GM20000 (cell line): ENCODE measurements at regions not wholly inside any gene's neighbourhood (a gene's known extent, or its start where the extent isn't known, plus 50 kb on each side); places are given as distances from the start of the nearest gene placed in this dataset.
"Not testable (repeated sequence)": the region's sequence is repeated elsewhere in the genome, so short reads cannot be mapped to it uniquely, and the experiment has no call there.

Source experiments
- DNase-seq: peaks from one replicate; pipeline ENCODE4 v3.0.0; 2012; ENCODE audit warnings: low spot score
- CTCF ChIP-seq: IDR thresholded peaks from 2 replicates; pipeline ENCODE4 v1.5.1; 2012; ENCODE audit warnings: mild to moderate bottlenecking, control low read depth; ENCODE audit errors: extremely low read depth, missing control alignments

GRCh38 chr5:124614836-124615385 lies 131.5 kb downstream of the ZNF608 start:
- no peak for DNase-seq
- no peak for TF ChIP-seq CTCF

- no peak for DNase-seq
- no peak for TF ChIP-seq CTCF
Measured at GRCh38 chr5:124614105-124614504, 132.3 kb downstream of the ZNF608 start.

- DNase-seq = no peak
- TF ChIP-seq CTCF = no peak
Measured at GRCh38 chr5:124613273-124613953, 133.0 kb downstream of the ZNF608 start.

GRCh38 chr5:124612023-124612422 lies 134.4 kb downstream of the ZNF608 start:
- no peak for TF ChIP-seq CTCF
- no peak for DNase-seq

- DNase-seq = not testable (repeated sequence)
Measured at GRCh38 chr5:124611262-124611661, 135.2 kb downstream of the ZNF608 start.

GRCh38 chr5:124609685-124610084 lies 136.8 kb downstream of the ZNF608 start:
- not testable (repeated sequence) for DNase-seq

GRCh38 chr5:124606543-124606942 lies 139.9 kb downstream of the ZNF608 start:
- DNase-seq = no peak
- no peak for TF ChIP-seq CTCF

- no peak for TF ChIP-seq CTCF
Measured at GRCh38 chr5:124606093-124606492, 140.3 kb downstream of the ZNF608 start.

More at GRCh38 chr5:124606093-124606492, 140.3 kb downstream of the ZNF608 start:
- DNase-seq = no peak
